ENCODE measurements at regions not wholly inside any gene's neighbourhood (a gene's known extent, or its start where the extent isn't known, plus 50 kb on each side); places are given as distances from the start of the nearest gene placed in this dataset.

- H3K4me3 ChIP-seq (ENCODE audit: low read length), result peak overlapping the region; percentile 91
- H3K9me3 ChIP-seq (ENCODE audit: low read length), result no peaks in the 10 kb centered on the region
- no peaks in the 10 kb centered on the region for H3K27me3 ChIP-seq (ENCODE audit: insufficient read depth, low read length)
- H3K36me3 ChIP-seq (ENCODE audit: insufficient read depth, low read length), result no peaks in the 10 kb centered on the region
- peak overlapping the region; percentile 12 for H2AFZ ChIP-seq (ENCODE audit: low read depth, low read length)
- H3K4me1 ChIP-seq (ENCODE audit: insufficient read depth, low read length), result peaks cover 73% of the 10 kb centered on the region
These were observed 101.6 kb upstream of the SSBP2 start for GRCh38 chr5:81852291-81853029.

DNA sequence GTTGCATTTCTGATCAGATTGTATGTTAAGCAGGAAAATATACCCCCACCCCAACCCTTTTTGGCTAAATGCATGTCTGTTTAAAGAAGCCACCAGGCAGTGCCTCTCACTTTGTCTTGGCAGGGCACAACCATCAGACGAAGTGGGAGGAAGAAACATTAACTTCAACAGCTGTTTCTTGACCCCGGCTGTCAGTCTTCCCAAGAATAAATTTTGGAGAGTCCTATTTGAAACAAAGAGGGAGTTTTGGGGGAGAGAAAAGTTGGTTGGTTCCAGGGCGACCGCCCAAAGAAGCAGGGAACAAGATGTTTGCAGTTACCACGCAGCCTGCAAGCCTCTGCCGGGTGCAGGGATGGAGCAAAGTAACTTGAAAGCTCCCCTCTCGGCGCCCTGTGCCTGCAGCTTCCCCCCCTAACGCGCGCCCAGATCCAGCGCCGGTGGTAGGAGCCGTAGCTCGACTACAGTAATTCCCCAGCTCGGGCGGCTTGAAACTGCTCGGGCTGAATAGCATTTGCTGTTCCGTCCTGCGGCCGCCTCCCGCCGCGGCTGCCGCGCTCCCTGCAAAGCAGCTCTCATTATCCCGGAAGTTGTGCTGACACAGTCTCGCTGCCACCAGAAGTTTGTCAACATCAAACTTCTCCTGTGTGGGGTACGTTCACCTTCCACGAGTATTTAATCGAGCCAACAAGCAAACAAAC, 100.7 kb upstream of the SSBP2 start:
- no peaks in the 10 kb centered on the region for H3K9me3 ChIP-seq (ENCODE audit: low read length)
- no peaks in the 10 kb centered on the region for H3K27me3 ChIP-seq (ENCODE audit: insufficient read depth, low read length)
- no peaks in the 10 kb centered on the region for H3K36me3 ChIP-seq (ENCODE audit: insufficient read depth, low read length)
- H3K4me3 ChIP-seq (ENCODE audit: low read length), result peak overlapping the region; percentile 91
- peaks cover 81% of the 10 kb centered on the region for H3K4me1 ChIP-seq (ENCODE audit: insufficient read depth, low read length)
- H2AFZ ChIP-seq (ENCODE audit: low read depth, low read length), result peak overlapping the region; percentile 39

DNA sequence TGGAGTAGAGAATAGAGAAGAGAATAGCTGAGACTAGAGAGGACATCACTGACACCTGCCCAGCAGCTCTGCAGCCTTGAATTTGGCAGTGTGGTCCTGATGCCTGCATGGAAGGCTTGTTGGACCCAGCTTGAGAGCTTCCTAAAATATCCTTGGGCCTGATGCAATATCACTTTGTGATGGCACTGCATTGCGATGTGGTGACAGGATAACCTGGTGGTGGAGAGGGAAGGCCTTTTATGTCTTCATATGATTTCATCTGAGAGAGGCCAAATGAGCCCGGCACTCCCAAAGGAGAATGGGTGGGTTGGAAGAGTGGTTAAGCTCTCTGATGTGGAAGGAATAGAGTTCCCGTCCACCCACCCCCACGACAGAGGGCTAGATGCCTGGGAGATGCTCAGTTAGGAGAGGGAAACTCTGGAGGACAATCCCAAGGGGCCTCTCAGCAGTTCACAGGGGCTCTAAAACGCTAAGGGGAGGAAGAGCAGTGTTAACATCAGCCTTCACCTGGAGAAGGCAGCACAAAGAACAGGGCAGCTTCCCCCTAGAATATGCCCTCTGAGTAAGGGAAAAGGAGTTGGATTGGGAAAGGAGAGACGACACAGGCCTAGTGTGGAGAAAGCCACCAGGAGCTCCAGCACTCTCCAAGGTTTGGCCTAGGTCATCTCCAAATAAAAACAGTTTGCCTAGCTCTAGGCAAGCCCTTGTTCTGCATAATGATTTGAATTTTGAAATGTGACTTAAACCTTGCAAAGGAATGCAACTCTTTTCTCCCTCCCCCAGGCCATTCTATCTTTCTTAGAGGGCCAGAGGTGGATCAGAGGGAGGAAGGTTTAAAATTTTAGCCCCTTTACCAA, 99.8 kb upstream of the SSBP2 start:
- H3K36me3 ChIP-seq (ENCODE audit: insufficient read depth, low read length), result no peaks in the 10 kb centered on the region
- peaks cover 79% of the 10 kb centered on the region for H3K4me1 ChIP-seq (ENCODE audit: insufficient read depth, low read length)
- no peaks in the 10 kb centered on the region for H3K27me3 ChIP-seq (ENCODE audit: insufficient read depth, low read length)
- no peaks in the 10 kb centered on the region for H3K9me3 ChIP-seq (ENCODE audit: low read length)
- peak overlapping the region; percentile 39 for H2AFZ ChIP-seq (ENCODE audit: low read depth, low read length)
- H3K4me3 ChIP-seq (ENCODE audit: low read length), result peak overlapping the region; percentile 91

DNA sequence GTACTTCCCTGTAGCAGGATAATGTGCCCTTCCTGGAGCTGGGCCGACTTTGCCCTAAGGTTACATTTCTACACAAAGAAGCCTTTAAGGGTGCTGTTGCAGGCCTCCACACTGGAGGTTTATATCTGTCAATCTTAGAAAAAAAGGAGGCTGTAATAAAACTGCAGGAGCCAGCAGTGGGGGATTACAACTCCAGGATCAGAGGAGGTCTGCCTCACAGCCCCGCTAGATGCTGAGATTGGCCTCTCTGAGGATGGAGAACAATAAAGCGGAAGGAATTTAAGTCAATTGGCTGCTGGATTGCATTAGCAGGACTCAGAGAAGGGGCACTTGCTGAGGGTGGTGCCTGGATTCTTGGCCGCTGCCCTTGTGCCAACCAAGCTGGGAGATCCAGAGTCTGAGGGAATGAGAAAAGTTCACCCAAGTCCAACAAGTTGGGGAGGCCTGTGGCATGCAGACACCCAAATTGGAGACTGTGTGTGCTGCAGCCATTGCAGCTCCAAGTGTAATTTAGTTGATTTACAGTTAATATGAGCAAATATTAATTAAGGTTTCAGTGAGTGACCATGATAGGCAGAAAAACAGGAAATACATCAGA, 99.0 kb upstream of the SSBP2 start:
- Histone ChIP-seq H2AFZ (ENCODE audit: low read depth, low read length) (no peak overlapping the region), H3K27me3 (ENCODE audit: insufficient read depth, low read length) (no peaks in the 10 kb centered on the region), H3K4me1 (ENCODE audit: insufficient read depth, low read length) (peaks cover 71% of the 10 kb centered on the region)

GRCh38 chr5:81848362-81848880, 97.5 kb upstream of the SSBP2 start:
- H3K27me3 ChIP-seq (ENCODE audit: insufficient read depth, low read length), result no peaks in the 10 kb centered on the region
- H3K4me1 ChIP-seq (ENCODE audit: insufficient read depth, low read length), result peaks cover 57% of the 10 kb centered on the region
- H3K36me3 ChIP-seq (ENCODE audit: insufficient read depth, low read length), result no peaks in the 10 kb centered on the region
- H2AFZ ChIP-seq (ENCODE audit: low read depth, low read length), result no peak overlapping the region
- no peaks in the 10 kb centered on the region for H3K9me3 ChIP-seq (ENCODE audit: low read length)
- H3K4me3 ChIP-seq (ENCODE audit: low read length), result no peak overlapping the region

More for the DNA sequence above, 99.0 kb upstream of the SSBP2 start:
- no peaks in the 10 kb centered on the region for H3K36me3 ChIP-seq (ENCODE audit: insufficient read depth, low read length)
- no peaks in the 10 kb centered on the region for H3K9me3 ChIP-seq (ENCODE audit: low read length)
- no peak overlapping the region for H3K4me3 ChIP-seq (ENCODE audit: low read length)

GRCh38 chr5:81846301-81846700, 95.4 kb upstream of the SSBP2 start:
- H3K27me3 ChIP-seq (ENCODE audit: insufficient read depth, low read length), result no peaks in the 10 kb centered on the region
- H3K4me1 ChIP-seq (ENCODE audit: insufficient read depth, low read length), result peaks cover 46% of the 10 kb centered on the region

DNA sequence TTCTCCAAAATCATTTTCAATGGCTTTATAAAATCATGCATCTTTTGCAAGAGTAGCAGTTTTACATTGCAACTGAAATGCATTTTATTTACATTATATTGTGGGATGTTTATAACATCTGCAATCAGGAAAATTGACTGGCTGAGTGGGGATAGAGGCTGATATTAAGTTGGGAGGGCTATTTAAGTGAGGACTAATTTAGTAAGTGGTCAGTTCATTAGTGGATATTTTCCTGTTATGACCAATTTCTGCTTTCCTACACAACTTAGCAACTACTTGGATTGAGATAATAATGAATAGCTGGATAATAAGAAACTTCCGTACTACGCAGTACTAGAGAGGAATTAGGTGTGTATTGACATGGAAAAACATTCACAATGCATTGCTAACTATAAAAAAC, 92.9 kb upstream of the SSBP2 start:
- Histone ChIP-seq H3K4me3 (ENCODE audit: low read length) (no peak overlapping the region), H3K27me3 (ENCODE audit: insufficient read depth, low read length) (no peaks in the 10 kb centered on the region), H2AFZ (ENCODE audit: low read depth, low read length) (no peak overlapping the region), H3K9me3 (ENCODE audit: low read length) (no peaks in the 10 kb centered on the region), H3K36me3 (ENCODE audit: insufficient read depth, low read length) (no peaks in the 10 kb centered on the region), H3K4me1 (ENCODE audit: insufficient read depth, low read length) (peaks cover 26% of the 10 kb centered on the region)

More at GRCh38 chr5:81846301-81846700, 95.4 kb upstream of the SSBP2 start:
- Histone ChIP-seq H3K36me3 (ENCODE audit: insufficient read depth, low read length) (no peaks in the 10 kb centered on the region), H3K4me3 (ENCODE audit: low read length) (no peak overlapping the region), H3K9me3 (ENCODE audit: low read length) (no peaks in the 10 kb centered on the region), H2AFZ (ENCODE audit: low read depth, low read length) (no peak overlapping the region)

- Histone ChIP-seq H2AFZ (ENCODE audit: low read depth, low read length) (peak overlapping the region; percentile 17), H3K27me3 (ENCODE audit: insufficient read depth, low read length) (no peaks in the 10 kb centered on the region), H3K4me1 (ENCODE audit: insufficient read depth, low read length) (peaks cover 20% of the 10 kb centered on the region), H3K36me3 (ENCODE audit: insufficient read depth, low read length) (no peaks in the 10 kb centered on the region), H3K4me3 (ENCODE audit: low read length) (no peak overlapping the region), H3K9me3 (ENCODE audit: low read length) (no peaks in the 10 kb centered on the region)
These were observed 92.0 kb upstream of the SSBP2 start for GRCh38 chr5:81842795-81843398.

DNA sequence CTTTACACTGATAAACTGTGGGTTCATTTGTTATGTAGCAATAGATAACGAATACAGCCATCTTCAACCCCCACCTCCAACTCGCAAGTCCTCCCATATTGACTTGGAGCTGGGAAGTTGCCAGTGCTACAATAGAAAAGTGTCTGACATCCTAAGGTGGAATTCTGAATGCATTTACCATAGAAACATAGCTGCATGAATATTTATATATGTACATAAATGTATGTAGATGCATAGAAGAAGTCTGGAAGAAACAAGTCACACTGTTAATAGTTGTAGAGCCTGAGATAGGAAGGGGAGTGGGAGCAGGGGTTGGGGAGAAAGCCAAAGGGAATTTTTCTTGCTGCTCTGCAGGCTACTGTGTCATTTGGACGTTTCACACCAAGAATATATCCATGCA, 88.1 kb upstream of the SSBP2 start:
- peaks cover 31% of the 10 kb centered on the region for H3K4me1 ChIP-seq (ENCODE audit: insufficient read depth, low read length)
- no peak overlapping the region for H2AFZ ChIP-seq (ENCODE audit: low read depth, low read length)
- H3K4me3 ChIP-seq (ENCODE audit: low read length), result no peak overlapping the region
- H3K36me3 ChIP-seq (ENCODE audit: insufficient read depth, low read length), result no peaks in the 10 kb centered on the region
- no peaks in the 10 kb centered on the region for H3K9me3 ChIP-seq (ENCODE audit: low read length)
- no peaks in the 10 kb centered on the region for H3K27me3 ChIP-seq (ENCODE audit: insufficient read depth, low read length)

DNA sequence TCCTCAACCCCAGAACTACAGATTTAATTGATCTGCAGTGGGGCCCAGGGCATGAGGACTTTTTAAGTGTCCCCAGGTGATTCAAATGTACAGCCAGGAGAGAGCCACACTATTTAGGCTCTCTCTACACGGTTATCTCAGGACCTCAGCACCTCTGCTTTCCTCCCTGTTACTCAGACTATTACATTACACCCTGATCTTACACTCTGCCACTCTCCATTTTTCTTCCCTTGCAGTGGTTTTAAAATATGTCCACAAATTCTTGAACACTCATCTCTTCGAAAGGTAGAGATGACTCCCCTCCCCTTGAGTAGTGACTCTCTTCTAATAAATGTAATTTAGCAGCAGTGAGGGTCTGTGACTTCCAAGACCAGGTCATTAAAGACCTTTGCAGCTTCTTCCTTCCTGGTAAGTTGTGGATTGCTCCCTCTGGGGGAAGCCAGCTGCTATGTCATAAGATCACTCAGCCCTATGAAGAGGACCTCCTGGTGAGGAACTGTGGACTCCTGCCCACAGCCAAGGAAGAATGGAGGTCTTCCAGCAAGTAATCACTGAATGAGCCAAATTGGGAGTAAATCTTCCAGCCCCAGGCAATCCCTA, 87.5 kb upstream of the SSBP2 start:
- Histone ChIP-seq H3K4me1 (ENCODE audit: insufficient read depth, low read length) (peaks cover 34% of the 10 kb centered on the region), H3K9me3 (ENCODE audit: low read length) (no peaks in the 10 kb centered on the region), H3K27me3 (ENCODE audit: insufficient read depth, low read length) (no peaks in the 10 kb centered on the region), H3K4me3 (ENCODE audit: low read length) (no peak overlapping the region), H3K36me3 (ENCODE audit: insufficient read depth, low read length) (no peaks in the 10 kb centered on the region), H2AFZ (ENCODE audit: low read depth, low read length) (no peak overlapping the region)

DNA sequence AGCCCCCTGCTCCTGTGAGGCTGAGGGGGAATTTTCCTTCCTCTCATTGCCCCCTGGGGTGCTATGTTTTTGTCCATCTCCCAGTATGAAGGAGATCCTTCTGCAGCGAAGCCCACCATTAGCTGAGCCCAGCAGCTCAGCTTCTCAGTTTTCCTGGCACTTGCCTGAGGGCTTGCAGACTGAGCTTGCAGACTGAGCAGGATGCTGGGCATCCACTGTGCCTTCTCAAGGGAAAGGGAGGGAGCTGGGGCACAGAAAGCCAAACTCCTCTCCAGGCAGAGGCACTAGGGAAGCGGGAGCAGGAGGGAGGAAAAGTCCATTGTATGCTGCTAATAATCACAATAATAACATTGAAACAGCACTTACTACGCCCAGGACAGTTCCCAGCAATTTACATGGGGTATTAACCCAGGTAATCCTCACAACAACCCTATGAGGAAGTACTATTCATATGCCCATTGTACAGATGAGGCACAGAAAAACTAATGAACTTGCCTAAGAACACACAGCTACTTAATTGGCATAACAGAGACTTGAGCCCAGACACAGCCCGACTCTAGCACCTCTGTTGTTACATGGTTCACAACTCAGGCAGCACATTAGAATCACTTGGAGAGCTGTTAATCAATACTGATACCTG, 86.9 kb upstream of the SSBP2 start:
- no peaks in the 10 kb centered on the region for H3K36me3 ChIP-seq (ENCODE audit: insufficient read depth, low read length)
- no peaks in the 10 kb centered on the region for H3K9me3 ChIP-seq (ENCODE audit: low read length)
- H2AFZ ChIP-seq (ENCODE audit: low read depth, low read length), result no peak overlapping the region
- H3K4me3 ChIP-seq (ENCODE audit: low read length), result no peak overlapping the region
- peaks cover 34% of the 10 kb centered on the region for H3K4me1 ChIP-seq (ENCODE audit: insufficient read depth, low read length)
- H3K27me3 ChIP-seq (ENCODE audit: insufficient read depth, low read length), result no peaks in the 10 kb centered on the region
